ENCODE measurements at regions not wholly inside any gene's neighbourhood (a gene's known extent, or its start where the extent isn't known, plus 50 kb on each side); places are given as distances from the start of the nearest gene placed in this dataset.

DNA sequence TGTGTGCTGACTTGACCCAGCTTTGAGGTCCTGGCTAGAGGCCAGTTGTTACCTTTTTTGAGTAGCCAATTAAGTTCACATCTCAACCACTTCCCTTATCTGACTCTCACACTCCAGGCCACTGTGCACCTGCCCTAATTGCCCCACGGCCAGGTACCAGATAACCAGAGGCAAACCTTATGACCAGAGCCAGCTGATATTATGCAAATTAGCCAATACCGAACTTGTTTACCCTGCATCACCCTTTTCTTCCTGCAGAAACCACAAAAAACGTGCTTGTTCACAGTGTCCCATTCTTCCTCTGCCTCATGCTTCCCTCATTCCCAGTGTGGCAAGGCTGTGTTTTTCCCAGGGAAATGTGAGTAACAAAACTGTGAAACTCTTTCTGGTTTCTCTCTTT, 89.3 kb downstream of the HTR1B start:
- TF ChIP-seq POLR2AphosphoS5 (IDR thresholded peaks at IDR 0.05; ENCODE audit: low read depth, low read length) (no peak), POLR2A (IDR thresholded peaks at IDR 0.05; ENCODE audit: low read depth, low read length) (no peak)
